ENCODE measurements at regions not wholly inside any gene's neighbourhood (a gene's known extent, or its start where the extent isn't known, plus 50 kb on each side); places are given as distances from the start of the nearest gene placed in this dataset.

GRCh38 chr5:5799229-5799628 lies 376.8 kb downstream of the ICE1 start:
- Mint-ChIP-seq H3K4me1 (ENCODE audit: low read depth) (no peaks in the 10 kb centered on the region), H3K36me3 (ENCODE audit: low read depth) (no peaks in the 10 kb centered on the region), H3K4me3 (no peak overlapping the region), H3K9me3 (no peaks in the 10 kb centered on the region), H3K27ac (no peak overlapping the region), H3K27me3 (ENCODE audit: low read depth) (peaks cover 2% of the 10 kb centered on the region)
- DNase-seq (ENCODE audit: low spot score), result no peak

GRCh38 chr5:5798462-5798861 lies 376.0 kb downstream of the ICE1 start:
- no peak overlapping the region for H3K4me3 Mint-ChIP-seq
- DNase-seq (ENCODE audit: low spot score), result no peak
- no peak overlapping the region for H3K27ac Mint-ChIP-seq
- H3K4me1 Mint-ChIP-seq (ENCODE audit: low read depth), result peaks cover 5% of the 10 kb centered on the region
- peaks cover 3% of the 10 kb centered on the region for H3K27me3 Mint-ChIP-seq (ENCODE audit: low read depth)
- no peaks in the 10 kb centered on the region for H3K9me3 Mint-ChIP-seq
- H3K36me3 Mint-ChIP-seq (ENCODE audit: low read depth), result no peaks in the 10 kb centered on the region

GRCh38 chr5:5798041-5798440 lies 375.6 kb downstream of the ICE1 start:
- no peaks in the 10 kb centered on the region for H3K9me3 Mint-ChIP-seq
- no peak for DNase-seq (ENCODE audit: low spot score)
- peaks cover 6% of the 10 kb centered on the region for H3K27me3 Mint-ChIP-seq (ENCODE audit: low read depth)
- no peak overlapping the region for H3K4me3 Mint-ChIP-seq
- no peak overlapping the region for H3K27ac Mint-ChIP-seq
- H3K4me1 Mint-ChIP-seq (ENCODE audit: low read depth), result peaks cover 9% of the 10 kb centered on the region
- H3K36me3 Mint-ChIP-seq (ENCODE audit: low read depth), result no peaks in the 10 kb centered on the region

- Mint-ChIP-seq H3K36me3 (ENCODE audit: low read depth) (no peaks in the 10 kb centered on the region), H3K27me3 (ENCODE audit: low read depth) (peaks cover 6% of the 10 kb centered on the region), H3K4me3 (no peak overlapping the region), H3K27ac (no peak overlapping the region), H3K4me1 (ENCODE audit: low read depth) (peaks cover 9% of the 10 kb centered on the region), H3K9me3 (no peaks in the 10 kb centered on the region)
- no peak for DNase-seq (ENCODE audit: low spot score)
These were observed 372.7 kb downstream of the ICE1 start for GRCh38 chr5:5795074-5795771.

GRCh38 chr5:5794118-5794560 lies 371.7 kb downstream of the ICE1 start:
- Mint-ChIP-seq H3K4me3 (no peak overlapping the region), H3K36me3 (ENCODE audit: low read depth) (no peaks in the 10 kb centered on the region), H3K27ac (no peak overlapping the region), H3K4me1 (ENCODE audit: low read depth) (peaks cover 9% of the 10 kb centered on the region), H3K9me3 (no peaks in the 10 kb centered on the region), H3K27me3 (ENCODE audit: low read depth) (peaks cover 6% of the 10 kb centered on the region)
- no peak for DNase-seq (ENCODE audit: low spot score)

GRCh38 chr5:5793242-5794117 lies 371.0 kb downstream of the ICE1 start:
- Mint-ChIP-seq H3K9me3 (no peaks in the 10 kb centered on the region), H3K27ac (no peak overlapping the region), H3K36me3 (ENCODE audit: low read depth) (no peaks in the 10 kb centered on the region), H3K27me3 (ENCODE audit: low read depth) (peaks cover 6% of the 10 kb centered on the region), H3K4me1 (ENCODE audit: low read depth) (peaks cover 9% of the 10 kb centered on the region), H3K4me3 (no peak overlapping the region)
- DNase-seq (ENCODE audit: low spot score), result no peak

GRCh38 chr5:5792106-5792505 lies 369.6 kb downstream of the ICE1 start:
- DNase-seq (ENCODE audit: low spot score), result no peak
- Mint-ChIP-seq H3K27me3 (ENCODE audit: low read depth) (peaks cover 5% of the 10 kb centered on the region), H3K27ac (no peak overlapping the region), H3K36me3 (ENCODE audit: low read depth) (no peaks in the 10 kb centered on the region), H3K9me3 (no peaks in the 10 kb centered on the region), H3K4me3 (no peak overlapping the region), H3K4me1 (ENCODE audit: low read depth) (peaks cover 9% of the 10 kb centered on the region)

- no peak for DNase-seq (ENCODE audit: low spot score)
- Mint-ChIP-seq H3K36me3 (ENCODE audit: low read depth) (no peaks in the 10 kb centered on the region), H3K9me3 (peaks cover 7% of the 10 kb centered on the region), H3K4me1 (ENCODE audit: low read depth) (peaks cover 7% of the 10 kb centered on the region), H3K27me3 (ENCODE audit: low read depth) (peaks cover 5% of the 10 kb centered on the region), H3K27ac (no peak overlapping the region), H3K4me3 (no peak overlapping the region)
These were observed 366.3 kb downstream of the ICE1 start for GRCh38 chr5:5788793-5789192.

- H3K4me1 Mint-ChIP-seq (ENCODE audit: low read depth), result no peaks in the 10 kb centered on the region
- no peak overlapping the region for H3K27ac Mint-ChIP-seq
- DNase-seq (ENCODE audit: low spot score), result no peak
- peaks cover 7% of the 10 kb centered on the region for H3K9me3 Mint-ChIP-seq
- H3K27me3 Mint-ChIP-seq (ENCODE audit: low read depth), result no peaks in the 10 kb centered on the region
- no peak overlapping the region for H3K4me3 Mint-ChIP-seq
- no peaks in the 10 kb centered on the region for H3K36me3 Mint-ChIP-seq (ENCODE audit: low read depth)
These were observed 364.9 kb downstream of the ICE1 start for GRCh38 chr5:5787373-5787772.

GRCh38 chr5:5784101-5784500 lies 361.6 kb downstream of the ICE1 start:
- Mint-ChIP-seq H3K27me3 (ENCODE audit: low read depth) (no peaks in the 10 kb centered on the region), H3K4me3 (no peak overlapping the region), H3K27ac (no peak overlapping the region), H3K9me3 (peaks cover 7% of the 10 kb centered on the region), H3K36me3 (ENCODE audit: low read depth) (no peaks in the 10 kb centered on the region), H3K4me1 (ENCODE audit: low read depth) (no peaks in the 10 kb centered on the region)
- no peak for DNase-seq (ENCODE audit: low spot score)

GRCh38 chr5:5783021-5783420 lies 360.5 kb downstream of the ICE1 start:
- H3K36me3 Mint-ChIP-seq (ENCODE audit: low read depth), result no peaks in the 10 kb centered on the region
- no peak overlapping the region for H3K4me3 Mint-ChIP-seq
- H3K27me3 Mint-ChIP-seq (ENCODE audit: low read depth), result no peaks in the 10 kb centered on the region
- no peak for DNase-seq (ENCODE audit: low spot score)
- H3K27ac Mint-ChIP-seq, result no peak overlapping the region
- H3K9me3 Mint-ChIP-seq, result peaks cover 7% of the 10 kb centered on the region
- no peaks in the 10 kb centered on the region for H3K4me1 Mint-ChIP-seq (ENCODE audit: low read depth)

GRCh38 chr5:5782402-5782801 lies 359.9 kb downstream of the ICE1 start:
- Mint-ChIP-seq H3K4me1 (ENCODE audit: low read depth) (no peaks in the 10 kb centered on the region), H3K36me3 (ENCODE audit: low read depth) (no peaks in the 10 kb centered on the region), H3K9me3 (peaks cover 7% of the 10 kb centered on the region), H3K4me3 (no peak overlapping the region), H3K27me3 (ENCODE audit: low read depth) (no peaks in the 10 kb centered on the region), H3K27ac (no peak overlapping the region)
- DNase-seq (ENCODE audit: low spot score), result no peak

GRCh38 chr5:5781335-5781734 lies 358.9 kb downstream of the ICE1 start:
- H3K4me1 Mint-ChIP-seq (ENCODE audit: low read depth), result no peaks in the 10 kb centered on the region
- no peak overlapping the region for H3K27ac Mint-ChIP-seq
- DNase-seq (ENCODE audit: low spot score), result no peak
- no peaks in the 10 kb centered on the region for H3K27me3 Mint-ChIP-seq (ENCODE audit: low read depth)
- no peak overlapping the region for H3K4me3 Mint-ChIP-seq
- no peaks in the 10 kb centered on the region for H3K36me3 Mint-ChIP-seq (ENCODE audit: low read depth)
- peaks cover under 1% of the 10 kb centered on the region for H3K9me3 Mint-ChIP-seq

GRCh38 chr5:5780253-5780652 lies 357.8 kb downstream of the ICE1 start:
- DNase-seq (ENCODE audit: low spot score), result no peak
- no peaks in the 10 kb centered on the region for H3K36me3 Mint-ChIP-seq (ENCODE audit: low read depth)
- H3K4me1 Mint-ChIP-seq (ENCODE audit: low read depth), result no peaks in the 10 kb centered on the region
- H3K9me3 Mint-ChIP-seq, result no peaks in the 10 kb centered on the region
- no peaks in the 10 kb centered on the region for H3K27me3 Mint-ChIP-seq (ENCODE audit: low read depth)
- no peak overlapping the region for H3K4me3 Mint-ChIP-seq
- no peak overlapping the region for H3K27ac Mint-ChIP-seq
